ENCODE measurements at regions not wholly inside any gene's neighbourhood (a gene's known extent, or its start where the extent isn't known, plus 50 kb on each side); places are given as distances from the start of the nearest gene placed in this dataset.

DNA sequence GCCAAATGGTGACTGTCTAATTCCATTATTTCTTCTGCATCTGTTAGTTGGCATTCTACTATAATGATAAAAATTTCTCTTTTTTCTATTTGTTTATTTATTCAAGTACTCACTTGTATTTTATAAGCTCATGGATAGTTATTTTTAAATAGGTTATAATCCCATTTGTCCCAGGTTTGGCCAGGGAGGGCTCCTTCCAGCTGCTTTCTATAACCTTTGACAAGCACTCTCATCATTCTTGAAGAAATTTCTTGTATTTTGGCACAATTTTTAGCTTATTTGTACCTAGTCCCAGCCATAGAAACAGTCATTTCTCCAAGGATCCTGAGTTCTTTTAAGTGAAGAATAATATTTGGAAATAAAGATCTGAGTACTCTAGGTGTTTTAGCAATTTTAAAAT is 1038.6 kb upstream of the AGA start:
- H2AFZ ChIP-seq (ENCODE audit: low read length): no peak overlapping the region
- TF ChIP-seq ZBTB42 (CRISPR knock-in tag; IDR thresholded peaks at IDR 0.05): no peak
- no peak for TF ChIP-seq CREM (IDR thresholded peaks at IDR 0.05)
- no peak for TF ChIP-seq CREM (CRISPR knock-in tag; IDR thresholded peaks at IDR 0.05)
- no peak for TF ChIP-seq TP53 (CRISPR knock-in tag; conservative IDR thresholded peaks at IDR 0.05)
- TF ChIP-seq ZNF564 (CRISPR knock-in tag; IDR thresholded peaks at IDR 0.05): no peak
- no peak for TF ChIP-seq HDAC6 (IDR thresholded peaks at IDR 0.05; ENCODE audit: low read depth, low read length)
- TF ChIP-seq SNAPC5 (CRISPR knock-in tag; IDR thresholded peaks at IDR 0.05; ENCODE audit: borderline replicate concordance): no peak
- no peak for TF ChIP-seq SMARCC2 (IDR thresholded peaks at IDR 0.05)
- no peak for TF ChIP-seq RBM39 (IDR thresholded peaks at IDR 0.05; ENCODE audit: low read depth, low read length, poor library complexity, severe bottlenecking)
- no peak for TF ChIP-seq SMC3 (IDR thresholded peaks at IDR 0.05; ENCODE audit: low read length)
- no peak for TF ChIP-seq SMARCE1 (IDR thresholded peaks at IDR 0.05; ENCODE audit: borderline replicate concordance)
- no peak for TF ChIP-seq ZNF816 (CRISPR knock-in tag; IDR thresholded peaks at IDR 0.05; ENCODE audit: borderline replicate concordance)
- TF ChIP-seq ZBTB44 (CRISPR knock-in tag; IDR thresholded peaks at IDR 0.05): no peak
- no peak for TF ChIP-seq ZFP37 (CRISPR knock-in tag; IDR thresholded peaks at IDR 0.05; ENCODE audit: borderline replicate concordance)
- TF ChIP-seq ZNF709 (CRISPR knock-in tag; IDR thresholded peaks at IDR 0.05): no peak
- TF ChIP-seq PHF20 (CRISPR knock-in tag; IDR thresholded peaks at IDR 0.05): no peak
- no peak for TF ChIP-seq ZSCAN29 (CRISPR knock-in tag; conservative IDR thresholded peaks at IDR 0.05)
- no peak for TF ChIP-seq CCAR2 (optimal IDR thresholded peaks at IDR 0.05; ENCODE audit: low read depth, low read length)
- TF ChIP-seq ATF7-NPFF (CRISPR knock-in tag; IDR thresholded peaks at IDR 0.05; ENCODE audit: low read depth): no peak
- TF ChIP-seq ZNF138 (CRISPR knock-in tag; IDR thresholded peaks at IDR 0.05; ENCODE audit: low read depth): no peak
- TF ChIP-seq HNF1A (IDR thresholded peaks at IDR 0.05; ENCODE audit: low read depth): no peak
- TF ChIP-seq HNF1A (CRISPR knock-in tag; IDR thresholded peaks at IDR 0.05; ENCODE audit: borderline replicate concordance): no peak
- FAIRE-seq (no peak), ATAC-seq (no peak), DNase-seq (ENCODE audit: low spot score) (no peak)
- POLR2A ChIA-PET: no interaction called here
- in situ Hi-C loops (cut with HindIII; ENCODE audit: extremely low pct_ligation_motif_present, low pct_unique_long_range_greater_than_20kb) (no loop called here), intact Hi-C loops (cut with micrococcal nuclease; ENCODE audit: unreplicated experiment) (no loop called here)
- H3K79me2 ChIP-seq (ENCODE audit: insufficient read depth, low read length): peaks cover 2% of the 10 kb centered on the region
- H3K36me3 ChIP-seq (replicated peaks in 1 of 2; ENCODE audit: control insufficient read depth in 1 of 2, insufficient read depth in 2 of 2, low read length in 2 of 2): no peaks in the 10 kb centered on the region
- CTCF ChIA-PET (ENCODE audit: low intra/inter-chr PET ratio, low total read pairs): no interaction called here
- no peaks in the 10 kb centered on the region for H3K4me1 ChIP-seq (ENCODE audit: insufficient read depth, low read length)
- H3K4me2 ChIP-seq (ENCODE audit: low read depth, low read length): no peak overlapping the region
- H3K9ac ChIP-seq (ENCODE audit: insufficient read depth, low read depth, low read length): no peak overlapping the region
- no TSS peak for BruUV-seq (replicated peaks)
- H3K27me3 ChIP-seq (ENCODE audit: control insufficient read depth in 1 of 2, insufficient read depth in 2 of 2, low read length in 2 of 2): no peaks in the 10 kb centered on the region
- H3K4me3 ChIP-seq (replicated peaks in 1 of 3; ENCODE audit: insufficient read depth in 1 of 3, low read depth in 2 of 3, low read length in 3 of 3): no peak overlapping the region
- no peaks in the 10 kb centered on the region for H3K9me3 ChIP-seq (ENCODE audit: low read length)
- H3K27ac ChIP-seq (ENCODE audit: extremely low read length, insufficient read depth, low read length): no peak overlapping the region
- no peaks in the 10 kb centered on the region for H4K20me1 ChIP-seq (ENCODE audit: insufficient read depth, low read length)

Measured in HepG2 (cell line).